NT2/D1 (cell line): ENCODE measurements at regions not wholly inside any gene's neighbourhood (a gene's known extent, or its start where the extent isn't known, plus 50 kb on each side); places are given as distances from the start of the nearest gene placed in this dataset.

Source experiments
- YY1 ChIP-seq: IDR thresholded peaks from 2 replicates; pipeline ENCODE4 v1.6.1; 2011; ENCODE audit not compliant: insufficient read length, insufficient read depth
- ZNF274 ChIP-seq: IDR thresholded peaks from 2 replicates; pipeline ENCODE4 v1.6.1; 2011; ENCODE audit warnings: mild to moderate bottlenecking, low read depth, low read length

GRCh38 chr13:50115695-50116094 is 100.5 kb downstream of the KCNRG start:
- no peak for TF ChIP-seq ZNF274
- TF ChIP-seq YY1 = no peak
